Neural progenitor cell (in vitro differentiated cells): ENCODE measurements at regions not wholly inside any gene's neighbourhood (a gene's known extent, or its start where the extent isn't known, plus 50 kb on each side); places are given as distances from the start of the nearest gene placed in this dataset.

Source experiments
- DNase-seq: peaks from one replicate; pipeline ENCODE4 v3.0.0-alpha.2; 2016; ENCODE audit warnings: low spot score
- H2AFZ ChIP-seq: fragments of 200-600 bp; sonication (generic); replicated peaks from 2 replicates; pipeline ENCODE4 v1.6.1; 2016; ENCODE audit warnings: antibody characterized with exemption
- H3F3A ChIP-seq: fragments of 200-600 bp; sonication (generic); 2 replicates; pipeline ENCODE4 v1.6.1; 2016; ENCODE audit warnings: antibody characterized with exemption, low read depth
- H3K27ac ChIP-seq: fragments of 200-600 bp; sonication (generic); 2 replicates; pipeline ENCODE4 v1.5.1; 2016; ENCODE audit warnings: mild to moderate bottlenecking
- H3K27me3 ChIP-seq: fragments of 200-600 bp; sonication (generic); 2 replicates; pipeline ENCODE4 v1.6.1; 2016; ENCODE audit warnings: mild to moderate bottlenecking, moderate library complexity
- H3K36me3 ChIP-seq: fragments of 200-600 bp; sonication (generic); 2 replicates; pipeline ENCODE4 v1.5.1; 2016
- H3K4me1 ChIP-seq: fragments of 200-600 bp; sonication (generic); 2 replicates; pipeline ENCODE4 v1.6.1; 2016; ENCODE audit warnings: mixed run types
- H3K4me2 ChIP-seq: fragments of 200-600 bp; sonication (generic); 2 replicates; pipeline ENCODE4 v1.6.1; 2016
- H3K4me3 ChIP-seq: fragments of 200-600 bp; sonication (generic); 2 replicates; pipeline ENCODE4 v1.5.1; 2016
- H3K79me2 ChIP-seq: fragments of 200-600 bp; sonication (generic); 2 replicates; pipeline ENCODE4 v1.6.1; 2016; ENCODE audit warnings: low read depth
- H3K9ac ChIP-seq: fragments of 200-600 bp; sonication (generic); 2 replicates; pipeline ENCODE4 v1.6.1; 2016
- H3K9me3 ChIP-seq: fragments of 200-600 bp; sonication (generic); 2 replicates; pipeline ENCODE4 v1.5.1; 2016; ENCODE audit warnings: low read depth
- H4K20me1 ChIP-seq: fragments of 200-600 bp; sonication (generic); 2 replicates; pipeline ENCODE4 v1.6.1; 2016; ENCODE audit warnings: low read depth
- H3K27ac Mint-ChIP-seq: 3 replicates; pipeline ENCODE4 v1.8.0; 2021; ENCODE audit warnings: mixed read lengths
- H3K27me3 Mint-ChIP-seq: 2 replicates; pipeline ENCODE4 v1.8.0; 2022; ENCODE audit warnings: low read depth, mild to moderate bottlenecking, inconsistent platforms, moderate library complexity, mixed read lengths; ENCODE audit not compliant: insufficient read depth
- H3K36me3 Mint-ChIP-seq: 3 replicates; pipeline ENCODE4 v1.8.0; 2021; ENCODE audit warnings: mixed read lengths
- H3K4me1 Mint-ChIP-seq: 3 replicates; pipeline ENCODE4 v1.8.0; 2021; ENCODE audit warnings: mixed read lengths
- H3K4me3 Mint-ChIP-seq: 3 replicates; pipeline ENCODE4 v1.8.0; 2021; ENCODE audit warnings: mild to moderate bottlenecking, moderate library complexity, mixed read lengths
- H3K9me3 Mint-ChIP-seq: 3 replicates; pipeline ENCODE4 v1.8.0; 2020; ENCODE audit warnings: mixed read lengths
- EZH2 ChIP-seq: fragments of 200-600 bp; sonication (generic); IDR thresholded peaks from 2 replicates; pipeline ENCODE4 v1.6.1; 2017; ENCODE audit warnings: antibody characterized with exemption, mild to moderate bottlenecking, moderate library complexity
- EZH2phosphoT487 ChIP-seq: fragments of 200-600 bp; sonication (generic); IDR thresholded peaks from 2 replicates; pipeline ENCODE4 v1.6.1; 2017; ENCODE audit warnings: antibody characterized with exemption
- TF ChIP-seq, protein P1 (sequence below): fragments of 200-600 bp; sonication (generic); IDR thresholded peaks from 2 replicates; pipeline ENCODE4 v1.5.1; 2017; ENCODE audit warnings: antibody characterized with exemption, mild to moderate bottlenecking

DNA sequence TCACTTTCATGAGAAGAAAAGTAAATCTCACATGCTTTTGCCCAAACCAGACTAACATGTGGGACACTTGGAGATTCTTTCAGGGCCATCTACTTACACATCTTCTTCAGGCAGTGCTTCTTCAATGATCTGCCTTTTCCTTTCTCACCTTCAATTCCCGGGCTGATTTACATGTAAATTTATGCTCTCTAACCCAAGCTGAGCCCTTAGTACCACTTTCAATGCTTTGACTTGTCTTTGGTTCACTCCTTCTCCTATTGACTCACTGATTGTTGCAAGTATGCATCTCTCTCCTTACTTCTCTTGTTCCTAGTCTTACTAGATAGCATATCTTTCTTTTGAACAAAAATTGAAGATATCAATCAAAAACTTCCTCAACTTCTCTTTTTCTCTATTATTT, 154.2 kb upstream of the DEPDC1 start:
- Histone ChIP-seq H3K27ac (no peak overlapping the region), H3K36me3 (no peaks in the 10 kb centered on the region), H4K20me1 (no peaks in the 10 kb centered on the region), H3K79me2 (no peaks in the 10 kb centered on the region), H3K4me2 (no peak overlapping the region), H3K4me1 (no peaks in the 10 kb centered on the region), H3K9me3 (no peaks in the 10 kb centered on the region), H3K27me3 (no peaks in the 10 kb centered on the region), H3F3A (no peaks in the 10 kb centered on the region), H2AFZ (peak overlapping the region; percentile 23), H3K4me3 (no peak overlapping the region), H3K9ac (no peak overlapping the region)
- DNase-seq, result no peak
- Mint-ChIP-seq H3K4me1 (no peaks in the 10 kb centered on the region), H3K27ac (no peak overlapping the region), H3K4me3 (no peak overlapping the region), H3K27me3 (no peaks in the 10 kb centered on the region), H3K36me3 (no peaks in the 10 kb centered on the region), H3K9me3 (no peaks in the 10 kb centered on the region)
- TF ChIP-seq, protein P1, sequence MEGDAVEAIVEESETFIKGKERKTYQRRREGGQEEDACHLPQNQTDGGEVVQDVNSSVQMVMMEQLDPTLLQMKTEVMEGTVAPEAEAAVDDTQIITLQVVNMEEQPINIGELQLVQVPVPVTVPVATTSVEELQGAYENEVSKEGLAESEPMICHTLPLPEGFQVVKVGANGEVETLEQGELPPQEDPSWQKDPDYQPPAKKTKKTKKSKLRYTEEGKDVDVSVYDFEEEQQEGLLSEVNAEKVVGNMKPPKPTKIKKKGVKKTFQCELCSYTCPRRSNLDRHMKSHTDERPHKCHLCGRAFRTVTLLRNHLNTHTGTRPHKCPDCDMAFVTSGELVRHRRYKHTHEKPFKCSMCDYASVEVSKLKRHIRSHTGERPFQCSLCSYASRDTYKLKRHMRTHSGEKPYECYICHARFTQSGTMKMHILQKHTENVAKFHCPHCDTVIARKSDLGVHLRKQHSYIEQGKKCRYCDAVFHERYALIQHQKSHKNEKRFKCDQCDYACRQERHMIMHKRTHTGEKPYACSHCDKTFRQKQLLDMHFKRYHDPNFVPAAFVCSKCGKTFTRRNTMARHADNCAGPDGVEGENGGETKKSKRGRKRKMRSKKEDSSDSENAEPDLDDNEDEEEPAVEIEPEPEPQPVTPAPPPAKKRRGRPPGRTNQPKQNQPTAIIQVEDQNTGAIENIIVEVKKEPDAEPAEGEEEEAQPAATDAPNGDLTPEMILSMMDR, result no peak
- TF ChIP-seq EZH2 (no peak), EZH2phosphoT487 (no peak)

DNA sequence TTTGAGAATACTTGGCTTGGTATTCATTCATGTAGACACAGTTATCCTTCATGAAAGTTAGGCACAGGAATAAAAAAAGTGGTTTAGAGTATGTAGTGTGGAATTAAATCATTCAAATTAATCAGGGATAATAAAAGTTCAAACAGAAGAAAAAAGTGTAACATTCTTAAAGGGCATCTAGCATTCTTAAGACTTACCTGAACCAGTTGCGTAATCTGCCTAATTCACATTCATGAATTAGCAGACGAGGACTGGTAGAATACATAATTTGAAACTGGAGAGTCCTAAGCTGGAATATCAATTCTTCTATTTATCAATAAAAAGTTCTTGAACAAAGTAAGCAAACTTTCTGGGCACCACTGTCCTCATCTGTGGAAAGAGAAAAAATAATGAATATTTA, 157.0 kb upstream of the DEPDC1 start:
- Mint-ChIP-seq H3K27me3 (no peaks in the 10 kb centered on the region), H3K4me1 (no peaks in the 10 kb centered on the region), H3K36me3 (no peaks in the 10 kb centered on the region), H3K27ac (no peak overlapping the region), H3K4me3 (no peak overlapping the region), H3K9me3 (no peaks in the 10 kb centered on the region)
- H3K4me3 ChIP-seq, result no peak overlapping the region
- no peak overlapping the region for H3K27ac ChIP-seq
- H3K9me3 ChIP-seq, result no peaks in the 10 kb centered on the region
- no peaks in the 10 kb centered on the region for H4K20me1 ChIP-seq
- H3K79me2 ChIP-seq, result no peaks in the 10 kb centered on the region
- no peaks in the 10 kb centered on the region for H3F3A ChIP-seq
- TF ChIP-seq, protein P1, result no peak
- no peak for TF ChIP-seq EZH2
- TF ChIP-seq EZH2phosphoT487, result no peak
- no peak overlapping the region for H3K4me2 ChIP-seq
- H2AFZ ChIP-seq, result no peak overlapping the region
- H3K27me3 ChIP-seq, result no peaks in the 10 kb centered on the region
- no peaks in the 10 kb centered on the region for H3K4me1 ChIP-seq
- no peak overlapping the region for H3K9ac ChIP-seq
- DNase-seq, result no peak
- H3K36me3 ChIP-seq, result no peaks in the 10 kb centered on the region

DNA sequence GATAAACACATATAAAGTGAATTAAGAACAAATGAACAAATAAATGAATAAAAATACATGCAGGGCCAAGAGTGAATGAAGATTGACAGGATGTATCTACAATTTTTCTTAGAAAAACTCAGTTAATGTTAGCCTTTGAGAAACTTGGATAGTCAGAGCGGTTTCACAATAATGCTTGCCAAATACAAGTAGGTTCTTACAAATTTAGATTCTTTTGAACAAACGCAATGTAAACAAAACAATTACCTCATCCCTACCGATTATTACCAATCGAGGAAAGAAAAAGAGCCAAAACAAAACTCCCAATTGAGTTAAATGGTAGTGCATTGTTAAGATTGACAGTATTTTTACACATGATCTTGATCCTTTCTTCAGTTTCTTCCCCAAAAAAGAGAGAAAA, 176.9 kb upstream of the DEPDC1 start:
- H3K36me3 ChIP-seq, result no peaks in the 10 kb centered on the region
- H3K9me3 ChIP-seq, result no peaks in the 10 kb centered on the region
- H3K4me3 ChIP-seq, result no peak overlapping the region
- H3K4me1 Mint-ChIP-seq, result no peaks in the 10 kb centered on the region
- H3F3A ChIP-seq, result no peaks in the 10 kb centered on the region
- H3K27me3 ChIP-seq, result no peaks in the 10 kb centered on the region
- H3K79me2 ChIP-seq, result no peaks in the 10 kb centered on the region
- no peaks in the 10 kb centered on the region for H4K20me1 ChIP-seq
- H3K9ac ChIP-seq, result no peak overlapping the region
- H3K27me3 Mint-ChIP-seq, result no peaks in the 10 kb centered on the region
- H3K4me2 ChIP-seq, result no peak overlapping the region
- H3K27ac Mint-ChIP-seq, result no peak overlapping the region
- H3K4me3 Mint-ChIP-seq, result no peak overlapping the region
- H3K9me3 Mint-ChIP-seq, result no peaks in the 10 kb centered on the region
- H3K36me3 Mint-ChIP-seq, result no peaks in the 10 kb centered on the region
- no peaks in the 10 kb centered on the region for H3K4me1 ChIP-seq
- no peak overlapping the region for H2AFZ ChIP-seq
- no peak for DNase-seq
- TF ChIP-seq EZH2phosphoT487, result no peak
- TF ChIP-seq, protein P1, result no peak
- no peak for TF ChIP-seq EZH2
- no peak overlapping the region for H3K27ac ChIP-seq

DNA sequence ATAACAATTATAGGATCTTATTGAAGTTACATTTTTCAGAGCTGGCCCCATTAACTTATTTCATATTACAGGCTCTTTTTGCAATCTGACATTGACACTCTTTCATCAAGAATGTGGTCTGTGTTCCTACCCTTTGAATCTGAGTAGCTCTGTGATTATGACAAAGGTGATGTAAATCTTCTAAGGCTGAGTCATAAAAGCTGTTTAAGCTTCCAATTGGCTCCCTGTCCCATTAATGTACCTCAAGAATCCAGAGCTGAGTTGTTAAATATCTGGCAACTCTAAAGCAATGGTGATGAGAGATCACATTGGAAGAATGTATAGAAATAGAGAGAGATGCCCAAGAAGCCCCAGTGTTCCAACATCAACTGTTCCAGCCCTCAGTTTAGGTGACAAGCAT, 178.5 kb upstream of the DEPDC1 start:
- H3K4me1 Mint-ChIP-seq, result no peaks in the 10 kb centered on the region
- Histone ChIP-seq H3K27me3 (no peaks in the 10 kb centered on the region), H2AFZ (no peak overlapping the region), H3K27ac (no peak overlapping the region), H3K4me1 (no peaks in the 10 kb centered on the region), H3K36me3 (no peaks in the 10 kb centered on the region), H3K9ac (no peak overlapping the region), H3K79me2 (no peaks in the 10 kb centered on the region), H3K9me3 (no peaks in the 10 kb centered on the region), H3K4me2 (no peak overlapping the region), H3F3A (no peaks in the 10 kb centered on the region), H3K4me3 (no peak overlapping the region), H4K20me1 (no peaks in the 10 kb centered on the region)
- no peak overlapping the region for H3K4me3 Mint-ChIP-seq
- H3K9me3 Mint-ChIP-seq, result no peaks in the 10 kb centered on the region
- no peak for DNase-seq
- no peak overlapping the region for H3K27ac Mint-ChIP-seq
- no peaks in the 10 kb centered on the region for H3K36me3 Mint-ChIP-seq
- TF ChIP-seq EZH2phosphoT487, result no peak
- no peak for TF ChIP-seq EZH2
- TF ChIP-seq, protein P1, result no peak
- H3K27me3 Mint-ChIP-seq, result no peaks in the 10 kb centered on the region
